Activated naive CD4-positive, alpha-beta T cell treated with anti-CD3 and anti-CD28 coated beads for 36 hours (primary cell): ENCODE measurements at regions not wholly inside any gene's neighbourhood (a gene's known extent, or its start where the extent isn't known, plus 50 kb on each side); places are given as distances from the start of the nearest gene placed in this dataset.

Experiments used
- CTCF ChIA-PET: fragments of 350-600 bp; sonication (Branson Sonifier 250); formaldehyde crosslinking; loops from one replicate; lab custom pipeline; 2021; ENCODE audit warnings: antibody characterized with exemption; lab: Charles Lee
- DNase-seq: peaks from one replicate; pipeline ENCODE4 v3.0.0-alpha.2; 2020
- H3K27ac Mint-ChIP-seq: one replicate; pipeline ENCODE4 v1.8.0; 2021; ENCODE audit warnings: mild to moderate bottlenecking, mixed read lengths
- H3K27me3 Mint-ChIP-seq: one replicate; pipeline ENCODE4 v1.8.0; 2021; ENCODE audit warnings: low read depth, mixed read lengths
- H3K36me3 Mint-ChIP-seq: one replicate; pipeline ENCODE4 v1.8.0; 2021; ENCODE audit warnings: low read depth, mixed read lengths
- H3K4me1 Mint-ChIP-seq: one replicate; pipeline ENCODE4 v1.8.0; 2021; ENCODE audit warnings: low read depth, mixed read lengths
- H3K4me3 Mint-ChIP-seq: one replicate; pipeline ENCODE4 v1.8.0; 2021; ENCODE audit warnings: mild to moderate bottlenecking, moderate library complexity, mixed read lengths
- H3K9me3 Mint-ChIP-seq: one replicate; pipeline ENCODE4 v1.8.0; 2021; ENCODE audit warnings: mixed read lengths
- intact Hi-C: fragments of 100-400 bp; cut with micrococcal nuclease; formaldehyde crosslinking; loops from one replicate; pipeline ENCODE4 v1.15.1; 2023

DNA sequence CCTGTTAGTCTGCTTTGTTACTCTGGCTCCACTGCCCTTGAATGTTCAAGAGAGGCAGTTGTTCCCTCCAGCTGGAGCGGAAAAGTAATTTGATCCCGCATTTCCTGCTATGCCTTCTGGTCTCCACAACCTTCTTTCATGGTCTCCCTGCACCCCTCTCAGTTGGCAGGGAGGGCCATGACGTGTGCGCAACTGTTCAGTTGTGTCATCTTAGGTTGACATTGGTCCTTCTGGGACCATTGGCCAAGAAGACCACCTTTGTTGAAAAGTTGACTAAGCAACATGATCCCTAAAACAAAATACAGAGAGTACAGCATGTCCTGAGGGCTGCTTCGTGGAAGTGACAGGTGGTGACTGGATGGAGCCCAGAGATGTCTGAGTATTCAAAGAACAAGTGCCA, 192.5 kb upstream of the TUT7 start:
- no peak for DNase-seq
- H3K9me3 Mint-ChIP-seq, result no peaks in the 10 kb centered on the region
- intact Hi-C loops, result no loop called here
- H3K36me3 Mint-ChIP-seq, result no peaks in the 10 kb centered on the region
- no peak overlapping the region for H3K4me3 Mint-ChIP-seq
- no peak overlapping the region for H3K27ac Mint-ChIP-seq
- H3K4me1 Mint-ChIP-seq, result no peaks in the 10 kb centered on the region
- peaks cover 9% of the 10 kb centered on the region for H3K27me3 Mint-ChIP-seq
- CTCF ChIA-PET, result no interaction called here

DNA sequence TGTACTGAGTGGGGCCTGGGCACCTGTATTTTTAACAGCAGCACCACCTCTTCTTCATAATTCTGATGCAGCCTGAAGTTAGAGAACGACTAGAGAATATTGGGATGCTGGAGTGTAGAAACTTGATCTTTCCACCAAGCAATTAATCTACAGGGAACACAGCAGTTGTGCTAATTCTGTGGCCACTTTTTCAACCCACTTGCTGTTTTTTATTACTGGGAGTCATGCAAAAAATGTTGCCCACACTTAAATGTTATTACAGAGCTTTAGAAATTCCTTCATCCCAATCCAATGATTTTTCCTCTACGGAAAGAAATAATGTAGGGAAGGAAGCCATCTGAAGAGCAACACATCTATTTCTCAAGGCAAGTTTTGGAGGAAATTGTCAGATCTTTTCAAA, 190.9 kb upstream of the TUT7 start:
- no peaks in the 10 kb centered on the region for H3K9me3 Mint-ChIP-seq

DNA sequence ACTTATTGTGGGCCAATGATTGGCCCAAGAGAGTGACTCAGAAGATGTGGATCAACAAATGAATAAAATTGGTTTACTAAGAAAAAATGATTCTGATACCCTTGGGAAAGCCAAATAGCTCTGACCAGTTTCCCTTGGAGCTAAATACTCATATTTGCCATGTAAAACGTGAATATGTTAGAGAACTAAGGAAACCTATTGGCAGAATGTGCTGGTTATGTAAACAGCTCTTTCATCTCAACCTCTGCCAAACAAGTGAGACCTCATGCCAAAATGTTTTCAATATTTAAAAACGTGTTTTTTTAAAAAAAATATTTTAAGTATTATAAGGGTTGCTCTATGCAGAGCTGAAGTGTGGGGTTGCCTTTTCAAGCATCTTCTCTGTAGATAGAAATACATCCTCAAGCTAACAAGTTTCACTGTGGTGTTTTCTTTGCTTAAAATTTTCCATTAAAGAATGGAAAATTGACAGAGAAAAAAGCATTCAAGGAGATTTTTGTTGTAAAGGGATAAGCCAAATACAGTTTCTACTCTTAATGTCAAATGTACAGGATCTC, 186.9 kb upstream of the TUT7 start:
- no peaks in the 10 kb centered on the region for H3K4me1 Mint-ChIP-seq
- H3K27ac Mint-ChIP-seq, result no peak overlapping the region
- H3K27me3 Mint-ChIP-seq, result no peaks in the 10 kb centered on the region
- no peak for DNase-seq
- CTCF ChIA-PET, result interaction anchor here (0.7 kb wide), 1 partner anchor 32 kb away, joined by 3 read pairs; no protein-coding TSS in a partner anchor
- intact Hi-C loops, result no loop called here
- no peak overlapping the region for H3K4me3 Mint-ChIP-seq
- no peaks in the 10 kb centered on the region for H3K9me3 Mint-ChIP-seq
- H3K36me3 Mint-ChIP-seq, result no peaks in the 10 kb centered on the region

More for the DNA sequence above, 190.9 kb upstream of the TUT7 start:
- Mint-ChIP-seq H3K4me3 (no peak overlapping the region), H3K27me3 (peaks cover 9% of the 10 kb centered on the region), H3K4me1 (no peaks in the 10 kb centered on the region), H3K36me3 (no peaks in the 10 kb centered on the region), H3K27ac (no peak overlapping the region)
- no peak for DNase-seq
- CTCF ChIA-PET, result no interaction called here
- intact Hi-C loops, result no loop called here

DNA sequence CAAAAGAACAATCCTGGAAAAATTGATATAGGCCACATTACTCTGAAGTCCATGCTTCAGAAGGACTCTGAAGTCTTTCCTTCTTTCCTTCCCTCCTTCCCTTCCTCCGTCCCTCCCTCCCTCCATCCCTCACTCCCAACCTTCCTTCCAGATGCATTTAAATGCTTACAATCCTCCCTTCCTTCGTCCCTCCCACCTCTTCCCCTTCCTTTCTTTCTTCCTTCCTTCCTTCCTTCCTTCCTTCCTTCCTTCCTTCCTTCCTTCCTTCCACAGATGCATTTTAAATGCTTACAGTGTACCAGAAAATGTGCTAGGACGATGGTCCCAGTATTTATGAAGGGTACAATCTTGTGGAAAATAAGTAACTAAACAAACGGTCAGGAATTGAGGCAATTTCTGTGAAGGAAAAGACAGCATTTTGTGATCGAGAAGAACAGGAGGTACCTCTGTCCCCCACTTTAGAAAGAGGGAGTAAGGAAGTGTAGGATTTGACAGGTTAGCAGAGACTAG, 181.3 kb upstream of the TUT7 start:
- H3K4me3 Mint-ChIP-seq, result no peak overlapping the region
- CTCF ChIA-PET, result no interaction called here
- intact Hi-C loops, result no loop called here
- no peaks in the 10 kb centered on the region for H3K36me3 Mint-ChIP-seq
- no peaks in the 10 kb centered on the region for H3K9me3 Mint-ChIP-seq
- H3K27ac Mint-ChIP-seq, result no peak overlapping the region
- H3K4me1 Mint-ChIP-seq, result no peaks in the 10 kb centered on the region
- peaks cover 2% of the 10 kb centered on the region for H3K27me3 Mint-ChIP-seq
- no peak for DNase-seq

DNA sequence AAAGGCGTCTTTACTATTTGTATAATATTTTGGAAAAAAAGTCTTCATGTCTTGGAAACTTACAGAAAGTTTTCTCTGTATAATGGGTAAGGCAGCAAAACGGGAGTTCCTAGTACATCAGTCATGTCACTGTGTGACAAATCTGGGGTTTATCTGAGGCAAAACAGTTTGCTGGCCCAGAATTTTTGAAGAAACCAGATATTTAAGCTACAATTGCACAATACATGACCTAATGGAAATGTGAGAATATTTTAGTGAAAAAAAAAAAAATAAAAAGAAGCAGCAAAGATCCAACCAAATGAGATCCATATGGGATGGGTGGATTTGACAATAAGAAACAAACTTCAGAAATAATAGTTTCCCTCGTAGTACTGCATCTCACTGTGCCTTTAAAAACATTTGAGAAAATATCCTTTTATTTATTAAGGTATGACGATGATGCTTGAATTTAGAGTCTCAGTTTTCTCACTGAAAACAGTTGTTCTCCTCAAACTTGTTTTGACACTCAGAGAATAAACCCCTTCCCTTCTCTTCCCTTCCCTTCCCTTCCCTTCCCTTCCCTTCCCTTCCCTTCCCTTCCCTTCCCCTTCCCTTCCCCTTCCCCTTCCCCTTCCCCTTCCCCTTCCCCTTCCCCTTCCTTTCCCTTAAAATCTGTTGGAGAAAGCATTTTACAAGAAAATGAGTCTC, 180.5 kb upstream of the TUT7 start:
- intact Hi-C loops, result no loop called here
- H3K4me3 Mint-ChIP-seq, result no peak overlapping the region
- no peaks in the 10 kb centered on the region for H3K36me3 Mint-ChIP-seq
- no peaks in the 10 kb centered on the region for H3K4me1 Mint-ChIP-seq
- H3K9me3 Mint-ChIP-seq, result no peaks in the 10 kb centered on the region
- H3K27me3 Mint-ChIP-seq, result peaks cover 6% of the 10 kb centered on the region
- H3K27ac Mint-ChIP-seq, result no peak overlapping the region
- CTCF ChIA-PET, result no interaction called here
- DNase-seq, result no peak

DNA sequence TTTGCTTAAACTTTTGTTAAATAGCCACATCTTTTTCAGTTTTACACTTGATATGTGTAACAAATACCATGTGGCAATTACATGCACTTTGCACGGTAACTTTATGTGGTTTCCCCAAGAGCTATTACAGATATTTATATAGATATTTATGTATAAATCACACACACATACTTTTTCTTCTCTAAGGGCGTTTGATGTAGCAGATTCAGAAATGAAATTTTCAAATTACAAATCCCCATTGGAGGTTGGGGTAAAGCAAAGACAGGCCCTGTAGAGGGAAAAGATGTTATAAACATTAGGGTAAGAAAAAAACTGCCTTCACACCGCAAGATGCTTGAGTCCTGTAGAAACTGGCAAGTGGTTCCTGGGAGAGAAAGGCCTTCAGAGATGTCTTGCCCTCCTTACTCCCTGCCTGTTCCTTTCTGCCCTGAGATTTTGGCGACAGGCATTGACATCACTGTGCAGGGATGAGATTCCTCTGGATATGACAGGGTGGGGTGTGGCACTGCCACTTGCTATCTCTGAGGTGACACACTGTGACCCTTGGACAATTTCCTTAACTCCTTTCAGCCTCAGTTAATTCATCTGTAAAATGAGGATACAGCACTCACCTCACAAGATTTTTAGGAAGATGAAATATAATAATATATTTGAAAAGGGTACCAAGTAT, 177.9 kb upstream of the TUT7 start:
- H3K36me3 Mint-ChIP-seq, result no peaks in the 10 kb centered on the region
- no peaks in the 10 kb centered on the region for H3K4me1 Mint-ChIP-seq
- no peak for DNase-seq
- no peak overlapping the region for H3K4me3 Mint-ChIP-seq
- H3K27me3 Mint-ChIP-seq, result peaks cover 10% of the 10 kb centered on the region
- CTCF ChIA-PET, result no interaction called here
- H3K27ac Mint-ChIP-seq, result no peak overlapping the region
- H3K9me3 Mint-ChIP-seq, result no peaks in the 10 kb centered on the region
- intact Hi-C loops, result no loop called here

DNA sequence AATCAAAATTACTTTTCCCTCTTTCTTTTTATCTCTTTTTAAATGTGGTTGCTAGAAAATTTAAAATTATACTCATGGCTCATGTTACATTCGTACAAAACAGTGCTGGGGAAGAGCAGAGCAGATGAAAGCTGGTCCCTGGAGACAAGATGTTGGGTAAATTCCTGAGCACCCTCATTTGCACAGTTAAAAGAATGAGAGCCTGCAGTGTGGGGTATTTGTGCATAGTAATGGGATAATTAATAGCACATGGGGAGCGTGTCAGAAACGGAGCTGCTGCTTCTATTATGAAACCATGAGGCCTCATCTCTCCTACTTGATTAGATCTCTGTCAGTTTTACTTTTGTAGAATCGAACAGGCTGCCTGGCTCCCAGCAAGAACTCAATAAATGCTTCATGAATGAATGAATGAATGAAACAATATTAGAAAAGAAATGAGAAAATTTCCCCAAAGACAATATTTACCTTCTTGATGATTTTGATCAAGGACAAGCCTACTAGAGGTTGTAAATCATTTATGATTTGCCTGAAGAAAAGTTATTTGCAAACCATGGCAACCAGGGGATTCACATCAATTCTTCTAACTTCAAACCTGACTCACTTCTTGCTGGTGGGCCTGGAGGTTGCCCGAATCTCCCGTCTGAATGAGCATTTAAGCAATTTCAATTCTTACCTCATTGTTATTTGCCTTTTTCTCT, 177.2 kb upstream of the TUT7 start:
- Mint-ChIP-seq H3K27me3 (peaks cover 12% of the 10 kb centered on the region), H3K27ac (no peak overlapping the region), H3K36me3 (no peaks in the 10 kb centered on the region), H3K9me3 (no peaks in the 10 kb centered on the region), H3K4me3 (no peak overlapping the region), H3K4me1 (no peaks in the 10 kb centered on the region)
- CTCF ChIA-PET, result no interaction called here
- intact Hi-C loops, result no loop called here
- DNase-seq, result no peak

DNA sequence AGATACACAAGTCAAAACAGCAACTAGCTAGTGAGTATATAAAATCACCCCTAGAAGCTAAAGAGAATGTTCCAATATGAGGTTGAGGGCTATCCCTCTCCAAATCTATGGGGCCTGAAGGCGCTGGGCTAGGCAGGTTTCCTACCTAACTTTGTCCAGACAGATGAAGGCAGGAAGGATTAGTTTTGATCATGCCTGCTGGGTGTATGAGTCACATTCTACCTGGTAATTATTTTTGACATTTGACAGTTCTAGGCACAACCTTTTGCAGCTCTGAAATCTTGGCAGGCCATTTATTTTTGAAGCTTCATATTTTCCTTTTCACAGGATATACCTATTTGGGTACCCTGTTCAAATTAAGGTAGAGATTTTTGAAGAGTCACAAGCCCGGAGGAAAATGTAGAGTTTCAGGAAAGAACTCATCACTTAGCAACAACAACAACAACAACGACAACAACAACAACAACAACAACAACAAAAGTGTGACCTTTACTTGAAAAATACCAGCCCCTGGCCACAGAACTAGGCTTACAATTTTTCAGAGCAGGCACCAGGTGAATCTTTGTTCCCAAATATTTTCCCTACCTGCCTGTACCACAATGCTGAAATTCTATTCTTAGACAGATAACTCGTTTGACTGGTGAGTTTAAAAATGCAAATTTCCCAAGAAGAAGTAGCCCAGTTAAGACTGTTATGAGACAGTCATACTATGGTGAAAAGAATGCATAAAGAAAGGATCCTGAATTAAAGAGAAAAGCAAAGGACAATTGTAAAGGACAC, 175.5 kb upstream of the TUT7 start:
- no peak overlapping the region for H3K4me3 Mint-ChIP-seq
- intact Hi-C loops, result no loop called here
- no peak overlapping the region for H3K27ac Mint-ChIP-seq
- CTCF ChIA-PET, result no interaction called here
- H3K27me3 Mint-ChIP-seq, result peaks cover 14% of the 10 kb centered on the region
- no peaks in the 10 kb centered on the region for H3K4me1 Mint-ChIP-seq
- no peak for DNase-seq
- no peaks in the 10 kb centered on the region for H3K9me3 Mint-ChIP-seq
- no peaks in the 10 kb centered on the region for H3K36me3 Mint-ChIP-seq

DNA sequence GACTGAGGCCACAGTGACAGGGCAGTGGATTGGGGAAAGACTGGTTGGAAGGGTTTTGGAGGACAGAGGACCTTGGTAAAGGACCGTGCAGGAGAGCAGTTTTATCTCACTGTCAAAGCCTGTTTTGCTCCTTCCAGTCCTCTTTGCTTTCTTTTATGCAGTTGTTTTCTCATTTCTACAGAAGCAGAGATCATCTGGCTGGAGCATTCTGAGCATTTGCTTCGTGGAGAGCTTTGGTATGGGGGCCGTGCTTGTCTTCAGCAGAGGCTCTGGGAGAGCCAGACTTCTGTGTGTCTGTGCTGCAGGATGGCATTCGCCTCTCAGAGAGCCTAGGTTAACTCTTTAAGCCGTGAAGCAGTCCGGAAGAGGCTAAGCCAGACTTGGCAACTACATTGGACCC, 171.8 kb upstream of the TUT7 start:
- CTCF ChIA-PET, result no interaction called here
- DNase-seq, result no peak
- Mint-ChIP-seq H3K4me3 (no peak overlapping the region), H3K27ac (no peak overlapping the region), H3K36me3 (no peaks in the 10 kb centered on the region), H3K9me3 (no peaks in the 10 kb centered on the region), H3K27me3 (peaks cover 13% of the 10 kb centered on the region), H3K4me1 (no peaks in the 10 kb centered on the region)
- intact Hi-C loops, result no loop called here

DNA sequence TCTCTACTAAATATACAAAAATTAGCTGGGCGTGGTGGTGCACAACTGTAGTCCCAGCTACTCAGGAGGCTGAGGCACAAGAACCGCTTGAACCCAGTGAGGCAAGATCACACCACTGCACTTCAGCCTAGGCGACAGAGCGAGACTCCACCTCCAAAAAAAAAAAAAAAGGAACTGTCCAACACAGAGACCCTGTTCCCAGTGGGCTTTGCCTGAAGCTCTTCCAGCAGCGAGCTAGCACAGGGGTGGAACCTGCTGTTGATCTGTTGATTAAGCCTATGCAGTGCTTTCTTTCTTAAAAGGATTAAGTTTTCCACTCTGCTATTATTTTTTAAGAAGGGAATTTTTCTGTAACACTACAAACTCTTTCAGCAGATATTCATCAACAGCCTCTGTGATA, 171.0 kb upstream of the TUT7 start:
- H3K9me3 Mint-ChIP-seq, result no peaks in the 10 kb centered on the region
- H3K4me1 Mint-ChIP-seq, result no peaks in the 10 kb centered on the region
- intact Hi-C loops, result no loop called here
- H3K4me3 Mint-ChIP-seq, result no peak overlapping the region
- peaks cover 13% of the 10 kb centered on the region for H3K27me3 Mint-ChIP-seq
- no peak for DNase-seq
- CTCF ChIA-PET, result interaction anchor here (0.6 kb wide), 1 partner anchor 164 kb away, joined by 5 read pairs; no protein-coding TSS in a partner anchor
- H3K27ac Mint-ChIP-seq, result no peak overlapping the region
- H3K36me3 Mint-ChIP-seq, result no peaks in the 10 kb centered on the region

DNA sequence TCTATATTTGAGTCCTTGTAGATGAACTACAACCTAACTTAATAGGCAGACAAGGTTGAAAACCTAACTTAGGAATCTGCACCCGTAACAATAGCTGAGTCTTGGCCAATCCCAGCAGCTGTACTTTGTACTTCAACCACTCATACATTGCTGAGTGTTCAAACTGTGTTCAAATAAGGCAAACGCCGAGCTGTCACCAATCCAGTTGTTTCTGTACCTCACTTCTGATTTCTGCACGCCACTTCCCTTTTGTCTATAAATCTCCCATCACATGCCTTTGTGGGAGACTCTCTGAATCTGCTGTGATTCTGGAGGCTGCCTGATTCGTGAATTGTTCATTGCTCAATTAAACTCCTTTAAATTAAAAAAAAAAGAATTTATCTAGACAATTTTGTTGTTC, 167.8 kb upstream of the TUT7 start:
- DNase-seq, result no peak
- Mint-ChIP-seq H3K4me1 (no peaks in the 10 kb centered on the region), H3K27ac (no peak overlapping the region), H3K36me3 (no peaks in the 10 kb centered on the region), H3K4me3 (no peak overlapping the region), H3K27me3 (peaks cover 4% of the 10 kb centered on the region), H3K9me3 (no peaks in the 10 kb centered on the region)
- CTCF ChIA-PET, result no interaction called here
- intact Hi-C loops, result no loop called here

DNA sequence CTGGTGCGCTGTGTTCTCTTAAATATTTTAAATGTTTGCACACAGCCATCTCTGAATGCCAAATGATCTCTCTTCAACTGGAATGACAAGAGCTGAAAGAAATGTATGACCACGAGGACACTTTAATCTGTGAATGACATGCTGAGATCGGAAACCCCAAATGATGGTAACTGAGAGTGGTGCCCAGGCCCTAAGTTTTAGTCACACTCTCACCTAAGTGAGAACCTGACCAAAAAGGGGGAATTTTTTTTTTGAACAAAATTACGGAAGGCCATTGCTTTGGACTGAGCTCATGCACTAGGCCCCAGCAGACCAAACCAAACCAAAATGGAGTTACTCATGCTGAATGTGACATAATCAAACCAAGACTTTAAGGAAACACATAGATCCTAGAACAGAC, 167.1 kb upstream of the TUT7 start:
- intact Hi-C loops, result no loop called here
- no peak overlapping the region for H3K27ac Mint-ChIP-seq
- CTCF ChIA-PET, result no interaction called here
- no peak overlapping the region for H3K4me3 Mint-ChIP-seq
- H3K9me3 Mint-ChIP-seq, result no peaks in the 10 kb centered on the region
- no peak for DNase-seq
- H3K27me3 Mint-ChIP-seq, result peaks cover 2% of the 10 kb centered on the region
- no peaks in the 10 kb centered on the region for H3K36me3 Mint-ChIP-seq
- no peaks in the 10 kb centered on the region for H3K4me1 Mint-ChIP-seq
